H54 (cell line): ENCODE measurements at regions not wholly inside any gene's neighbourhood (a gene's known extent, or its start where the extent isn't known, plus 50 kb on each side); places are given as distances from the start of the nearest gene placed in this dataset.

ENCODE experiments used
- DNase-seq: peaks from one replicate; pipeline ENCODE4 v3.0.0; 2011; ENCODE audit warnings: low spot score, mixed read lengths; ENCODE audit not compliant: insufficient read length
- FAIRE-seq: peaks from 3 replicates; lab custom pipeline; 2011; peaks lifted over from hg19 to GRCh38; lab: Jason Lieb, UNC
- POLR2A ChIP-seq: IDR thresholded peaks from 2 replicates; pipeline ENCODE4 v1.6.1; 2011; ENCODE audit warnings: low read depth, mild to moderate bottlenecking, low read length

GRCh38 chr5:170451747-170452365, 52.0 kb upstream of the KCNIP1 start:
- DNase-seq (peak; percentile 38), FAIRE-seq (peak; percentile 36)
- TF ChIP-seq POLR2A = no peak

DNA sequence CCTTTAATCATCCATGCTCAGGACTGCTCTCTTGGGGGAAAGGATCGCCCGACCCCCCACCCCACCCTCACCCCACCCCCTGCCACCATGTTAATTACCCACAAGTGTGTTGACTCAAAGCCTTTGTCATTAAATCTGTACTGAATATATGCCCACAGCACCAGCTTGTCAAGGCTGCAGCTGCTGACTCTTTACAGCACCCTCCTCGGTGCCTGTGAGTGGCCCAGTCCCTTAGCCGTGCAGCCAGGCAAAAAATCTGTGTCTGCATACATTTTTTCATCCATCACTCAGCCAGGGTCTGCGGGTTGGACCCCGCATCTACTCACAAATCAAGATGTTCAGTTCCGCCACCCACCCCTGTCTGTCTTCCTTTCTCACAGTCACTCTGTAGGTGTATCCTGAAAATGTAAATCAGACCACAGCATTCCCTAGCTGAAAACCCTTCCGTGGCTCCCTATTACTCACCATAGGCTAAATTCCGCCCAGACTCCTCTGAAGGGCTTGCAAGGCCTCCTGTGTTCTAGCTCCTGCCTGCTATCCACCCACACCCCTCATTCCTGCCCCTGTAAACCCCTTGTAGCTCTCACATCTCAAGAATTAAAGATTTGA, 53.7 kb upstream of the KCNIP1 start:
- DNase-seq = no peak
- no peak for FAIRE-seq
- TF ChIP-seq POLR2A = no peak

- FAIRE-seq (no peak), DNase-seq (no peak)
- TF ChIP-seq POLR2A = no peak
Measured at GRCh38 chr5:170449232-170449631, 54.6 kb upstream of the KCNIP1 start.

GRCh38 chr5:170448221-170448620, 55.6 kb upstream of the KCNIP1 start:
- FAIRE-seq = no peak

DNA sequence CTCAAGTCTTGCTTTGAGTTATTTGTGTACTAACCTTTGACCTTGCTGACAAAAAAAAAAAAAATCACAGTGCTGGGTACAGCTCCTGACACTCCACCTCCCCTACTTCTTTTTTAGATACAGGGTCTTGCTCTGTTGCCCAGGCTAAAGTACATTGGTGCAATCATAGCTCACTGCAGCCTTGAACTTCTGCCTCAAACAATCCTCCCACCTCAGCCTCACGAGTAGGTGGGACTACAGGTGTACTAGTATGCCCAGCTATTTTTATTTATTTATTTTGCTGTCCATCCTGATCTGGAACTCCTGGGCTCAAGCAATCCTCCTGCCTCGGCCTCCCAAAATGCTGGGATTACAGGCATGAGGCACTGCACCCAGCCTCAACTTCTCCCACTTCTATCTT, 57.2 kb upstream of the KCNMB1 start:
- TF ChIP-seq POLR2A = no peak
- FAIRE-seq (no peak), DNase-seq (no peak)

More at GRCh38 chr5:170448221-170448620, 55.6 kb upstream of the KCNIP1 start:
- TF ChIP-seq POLR2A = no peak
- DNase-seq = no peak

DNA sequence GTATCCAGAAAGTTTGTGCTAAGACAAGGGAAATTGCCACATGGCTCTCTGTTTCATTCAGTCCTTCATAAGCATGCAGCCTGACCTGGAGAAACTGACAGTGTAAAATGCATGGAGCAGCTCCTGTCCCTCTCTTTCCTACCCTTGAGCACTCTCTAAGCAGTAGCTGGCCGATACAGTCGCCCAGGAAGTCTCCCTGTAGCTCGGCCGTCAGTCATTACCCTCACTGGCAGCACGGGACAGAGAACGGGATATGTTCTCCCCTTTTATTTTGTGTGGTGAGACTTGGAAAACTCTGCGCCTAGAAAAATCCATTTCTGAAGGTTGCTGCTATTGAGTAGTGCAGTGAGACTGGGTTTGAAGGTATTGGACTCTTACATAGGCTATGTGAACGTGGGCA, 56.8 kb upstream of the KCNMB1 start:
- FAIRE-seq = no peak
- no peak for TF ChIP-seq POLR2A
- no peak for DNase-seq

DNA sequence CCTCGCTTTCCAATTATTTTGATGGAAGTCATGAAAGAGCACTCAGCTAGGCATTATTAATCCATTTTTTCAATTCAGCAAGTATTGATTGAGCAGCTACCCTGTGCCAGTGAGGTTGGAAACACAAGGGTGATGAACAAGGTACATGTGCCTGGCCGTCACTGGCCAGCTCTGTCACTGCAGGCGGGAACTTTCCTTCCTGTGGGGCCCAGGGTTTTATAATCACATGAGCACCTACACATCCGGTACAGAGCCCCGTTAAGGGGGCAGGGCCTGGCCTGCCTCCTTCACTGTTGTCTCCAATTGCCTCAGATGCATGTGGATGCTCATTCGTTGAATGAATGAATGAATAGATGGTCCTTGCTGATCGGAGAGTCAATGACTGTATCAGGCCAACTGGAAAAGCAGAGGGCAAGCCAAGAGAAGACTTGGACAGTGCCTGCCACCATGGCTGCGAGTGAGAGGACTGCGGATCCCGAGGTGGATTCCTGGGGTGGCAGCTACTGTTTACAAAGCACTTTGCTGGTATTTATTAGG, 55.9 kb upstream of the KCNMB1 start:
- no peak for TF ChIP-seq POLR2A
- no peak for FAIRE-seq
- no peak for DNase-seq

- no peak for TF ChIP-seq POLR2A
- DNase-seq (no peak), FAIRE-seq (no peak)
Measured at GRCh38 chr5:170444181-170444580, 55.0 kb upstream of the KCNMB1 start.

GRCh38 chr5:170443624-170444023, 54.5 kb upstream of the KCNMB1 start:
- FAIRE-seq = no peak
- no peak for TF ChIP-seq POLR2A
- DNase-seq = no peak

- TF ChIP-seq POLR2A = no peak
- no peak for FAIRE-seq
Measured at GRCh38 chr5:170442921-170443320, 53.8 kb upstream of the KCNMB1 start.

DNA sequence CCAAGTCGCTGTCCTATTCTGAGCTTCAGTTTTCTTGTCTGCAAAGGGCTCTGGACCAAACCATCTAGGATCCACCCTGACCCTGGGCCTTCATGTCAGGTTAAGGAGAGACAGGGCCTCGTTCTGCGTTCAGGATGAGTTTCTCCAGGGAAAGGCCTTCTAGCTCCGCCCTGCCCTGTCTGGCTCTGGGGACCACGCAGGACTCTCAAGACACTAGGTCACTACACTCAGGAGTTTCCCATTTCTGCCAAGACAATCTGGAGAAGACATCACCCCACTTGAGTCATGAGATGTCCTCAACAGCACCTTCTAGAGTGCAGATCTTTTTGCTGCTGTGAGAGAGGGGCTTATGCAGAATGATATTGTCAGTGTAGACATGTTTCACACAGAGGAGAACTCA, 53.2 kb upstream of the KCNMB1 start:
- FAIRE-seq (no peak), DNase-seq (no peak)
- TF ChIP-seq POLR2A = no peak

More at GRCh38 chr5:170442921-170443320, 53.8 kb upstream of the KCNMB1 start:
- DNase-seq = no peak

DNA sequence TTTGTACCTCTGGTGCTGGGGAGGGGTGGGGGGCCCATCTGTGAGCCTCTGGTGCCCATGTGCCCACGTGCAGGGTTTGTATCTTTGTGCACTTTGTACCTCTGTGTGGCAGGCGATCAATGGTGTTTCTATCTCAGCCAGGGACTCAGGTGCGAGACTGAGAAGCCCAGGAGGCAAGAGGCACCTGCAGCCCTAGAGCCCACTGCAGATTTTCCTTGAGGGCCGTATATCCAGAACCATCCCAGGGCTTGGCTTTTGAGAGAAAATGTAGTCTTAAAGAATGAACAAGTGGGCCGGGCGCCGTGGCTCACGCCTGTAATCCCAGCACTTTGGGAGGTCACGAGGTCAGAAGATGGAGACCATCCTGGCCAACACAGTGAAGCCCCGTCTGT, 52.2 kb upstream of the KCNMB1 start:
- FAIRE-seq = no peak
- no peak for TF ChIP-seq POLR2A
- DNase-seq = no peak

- FAIRE-seq (no peak), DNase-seq (no peak)
- no peak for TF ChIP-seq POLR2A
Measured at GRCh38 chr5:170440771-170441392, 51.7 kb upstream of the KCNMB1 start.

GRCh38 chr5:170439944-170440269, 50.7 kb upstream of the KCNMB1 start:
- TF ChIP-seq POLR2A = no peak
- DNase-seq = no peak
- no peak for FAIRE-seq
